Right lobe of liver (tissue), 6 donors: ENCODE measurements at regions not wholly inside any gene's neighbourhood (a gene's known extent, or its start where the extent isn't known, plus 50 kb on each side); places are given as distances from the start of the nearest gene placed in this dataset.

ENCODE experiments used
- ATAC-seq, 4 donors: fragments of 200-7000 bp; cut with Tn5 transposase; one replicate each; pipeline ENCODE4 v1.9.1; 2020; ENCODE audit warnings: mild to moderate bottlenecking in 4 of 4, moderate library complexity in 4 of 4
- DNase-seq, 3 donors: peaks; one replicate each; pipeline ENCODE4 v3.0.0-alpha.2; 2020
- H3K27ac ChIP-seq, 3 donors: fragments of 200-600 bp; one replicate each; pipeline ENCODE4 v1.8.0; 2022
- H3K27me3 ChIP-seq, 2 donors: fragments of 200-600 bp; one replicate each; pipeline ENCODE4 v1.8.0; 2022
- H3K36me3 ChIP-seq, 4 donors: fragments of 200-600 bp; sonication (generic) in 1 of 4; one replicate each; pipeline versions ENCODE4 v1.5.1 to v1.8.0; 2017 to 2022; ENCODE audit warnings: control low read depth in 1 of 4
- H3K4me1 ChIP-seq, 4 donors: fragments of 200-600 bp; sonication (generic) in 1 of 4; one replicate each; pipeline versions ENCODE4 v1.5.1 to v1.8.0; 2017 to 2022; ENCODE audit warnings: control low read depth in 1 of 4
- H3K4me3 ChIP-seq, 3 donors: fragments of 200-600 bp; one replicate each; pipeline ENCODE4 v1.8.0; 2022
- H3K9me3 ChIP-seq, 4 donors: fragments of 200-600 bp; sonication (generic) in 1 of 4; one replicate each; pipeline versions ENCODE4 v1.5.1 to v1.8.0; 2017 to 2022; ENCODE audit warnings: control low read depth in 1 of 4
- POLR2A ChIP-seq: fragments of 450-650 bp; IDR thresholded peaks from one replicate; pipeline ENCODE4 v1.6.1; 2017; ENCODE audit warnings: antibody characterized with exemption, mild to moderate bottlenecking
- WGBS: methylation state at CpG from one replicate; pipeline ENCODE4 v1.1.6; 2018; ENCODE audit warnings: low coverage, low lambda C conversion rate; ENCODE audit not compliant: insufficient coverage; ENCODE audit errors: missing lambda C conversion rate; 5-methylcytosine and 5-hydroxymethylcytosine counted together
- intact Hi-C, 2 donors: fragments of 100-400 bp; cut with DNase I; formaldehyde crosslinking; loops; one replicate each; pipeline versions ENCODE4 v1.11.2 to v1.14.1; 2022
- TF ChIP-seq, protein P1 (sequence below), 4 donors: fragments of 200-600 bp in 3 of 4; fragments of 450-650 bp in 1 of 4; IDR thresholded peaks; one replicate each; pipeline versions ENCODE4 v1.5.1 to v1.8.0; 2016 to 2022; ENCODE audit warnings: antibody characterized with exemption in 4 of 4, mild to moderate bottlenecking in 2 of 4
- donor health status: DM: no; HTN: yes; CAD: no.
- donor health status: DM: no; HTN: no; CAD: no.
- donor health status: DM: no; HTN: no; CAD: no.
- donor health status: DM: no; HTN: yes; CAD: no.
- donor health status: DM: no; HTN: yes; CAD: no.

DNA sequence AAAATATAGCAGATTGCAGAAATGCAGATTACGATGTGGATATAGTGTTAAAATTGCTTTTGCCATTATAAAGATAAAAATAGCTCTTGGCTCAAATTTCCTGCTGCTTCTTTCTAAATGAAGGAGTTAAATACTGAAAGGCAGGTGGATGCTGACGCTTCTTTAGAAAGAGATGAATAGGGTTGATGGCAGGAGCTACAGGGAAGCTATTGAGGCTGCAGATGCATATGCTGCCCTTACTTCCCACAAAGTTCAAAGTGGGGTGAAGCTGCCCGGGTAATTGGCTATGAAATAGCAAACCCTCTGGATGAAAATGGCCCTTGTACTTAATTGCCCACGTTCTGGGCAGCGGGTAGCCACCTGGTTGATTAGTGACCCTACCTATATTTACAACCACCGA lies 379.5 kb downstream of the ZIC3 start:
- H3K27me3 ChIP-seq: no peaks in the 10 kb centered on the region
- DNase-seq: no peak
- H3K36me3 ChIP-seq: no peaks in the 10 kb centered on the region
- ATAC-seq: no peak
- no peak overlapping the region for H3K27ac ChIP-seq
- no peaks in the 10 kb centered on the region for H3K9me3 ChIP-seq
- 23% methylated on average over 6 of the region's 6 CpGs for WGBS
- intact Hi-C loops: no loop called here
- no peak for TF ChIP-seq POLR2A
- TF ChIP-seq, protein P1, sequence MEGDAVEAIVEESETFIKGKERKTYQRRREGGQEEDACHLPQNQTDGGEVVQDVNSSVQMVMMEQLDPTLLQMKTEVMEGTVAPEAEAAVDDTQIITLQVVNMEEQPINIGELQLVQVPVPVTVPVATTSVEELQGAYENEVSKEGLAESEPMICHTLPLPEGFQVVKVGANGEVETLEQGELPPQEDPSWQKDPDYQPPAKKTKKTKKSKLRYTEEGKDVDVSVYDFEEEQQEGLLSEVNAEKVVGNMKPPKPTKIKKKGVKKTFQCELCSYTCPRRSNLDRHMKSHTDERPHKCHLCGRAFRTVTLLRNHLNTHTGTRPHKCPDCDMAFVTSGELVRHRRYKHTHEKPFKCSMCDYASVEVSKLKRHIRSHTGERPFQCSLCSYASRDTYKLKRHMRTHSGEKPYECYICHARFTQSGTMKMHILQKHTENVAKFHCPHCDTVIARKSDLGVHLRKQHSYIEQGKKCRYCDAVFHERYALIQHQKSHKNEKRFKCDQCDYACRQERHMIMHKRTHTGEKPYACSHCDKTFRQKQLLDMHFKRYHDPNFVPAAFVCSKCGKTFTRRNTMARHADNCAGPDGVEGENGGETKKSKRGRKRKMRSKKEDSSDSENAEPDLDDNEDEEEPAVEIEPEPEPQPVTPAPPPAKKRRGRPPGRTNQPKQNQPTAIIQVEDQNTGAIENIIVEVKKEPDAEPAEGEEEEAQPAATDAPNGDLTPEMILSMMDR (IDR thresholded peaks at IDR 0.05): no peak
- no peak overlapping the region for H3K4me3 ChIP-seq
- H3K4me1 ChIP-seq: no peaks in the 10 kb centered on the region

DNA sequence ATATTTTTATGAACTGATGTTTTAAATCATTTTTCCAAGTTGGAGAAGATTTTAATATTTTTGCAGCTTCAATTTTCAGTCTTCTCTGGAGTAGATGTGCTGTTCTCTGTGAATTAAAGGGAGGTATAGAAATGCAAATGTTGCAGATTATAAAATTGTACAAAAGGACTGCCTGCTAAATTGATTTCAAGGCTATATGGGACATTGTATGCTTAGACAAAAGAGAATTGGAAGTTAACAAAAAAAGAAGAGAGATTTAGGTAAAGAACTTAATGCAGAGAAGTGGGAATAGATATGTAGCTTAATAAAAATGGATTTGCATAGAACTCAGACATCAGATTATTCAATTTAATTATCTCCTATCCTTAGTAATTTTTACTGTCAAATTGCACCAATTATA lies 403.3 kb downstream of the ZIC3 start:
- no peaks in the 10 kb centered on the region for H3K9me3 ChIP-seq
- no peak overlapping the region for H3K27ac ChIP-seq

GRCh38 chrX:137982472-137983172 lies 416.7 kb downstream of the ZIC3 start:
- TF ChIP-seq POLR2A: no peak
- WGBS: 30% methylated on average over 1 of the region's 1 CpG
- peaks cover 0 to 4% of the 10 kb centered on the region in 2 donors for H3K27me3 ChIP-seq
- no peaks in the 10 kb centered on the region for H3K9me3 ChIP-seq
- no peaks in the 10 kb centered on the region for H3K4me1 ChIP-seq
- DNase-seq (no peak), ATAC-seq (no peak)
- H3K27ac ChIP-seq: no peak overlapping the region
- intact Hi-C loops: no loop called here
- no peaks in the 10 kb centered on the region for H3K36me3 ChIP-seq
- H3K4me3 ChIP-seq: no peak overlapping the region

More for the DNA sequence above, 403.3 kb downstream of the ZIC3 start:
- no peak overlapping the region for H3K4me3 ChIP-seq
- ATAC-seq: no peak
- H3K36me3 ChIP-seq: no peaks in the 10 kb centered on the region
- intact Hi-C loops: no loop called here
- TF ChIP-seq POLR2A: no peak
- TF ChIP-seq, protein P1 (IDR thresholded peaks at IDR 0.05): no peak
- H3K27me3 ChIP-seq: no peaks in the 10 kb centered on the region
- DNase-seq: no peak
- no peaks in the 10 kb centered on the region for H3K4me1 ChIP-seq

DNA sequence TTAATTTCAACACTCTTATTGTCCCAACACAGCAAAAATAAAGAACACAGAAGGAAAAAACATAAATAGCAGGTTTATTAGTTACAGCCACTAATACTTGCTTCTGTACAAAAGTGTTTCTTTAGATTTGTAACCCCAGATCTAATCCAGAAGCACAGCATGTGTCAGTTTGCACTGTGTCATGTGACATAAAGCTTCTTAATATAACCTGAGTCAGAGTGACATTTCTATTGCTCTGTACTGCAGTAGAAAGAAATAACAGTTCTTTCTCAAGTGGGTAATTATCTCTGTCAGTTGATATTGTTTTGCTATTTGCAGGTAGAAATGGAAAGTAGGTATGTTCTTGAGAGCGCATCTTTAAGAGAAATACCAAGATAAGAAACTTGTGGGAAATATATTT lies 422.5 kb downstream of the ZIC3 start:
- H3K27me3 ChIP-seq: peaks cover 0 to 4% of the 10 kb centered on the region in 2 donors

GRCh38 chrX:137998619-137999018 lies 432.7 kb downstream of the ZIC3 start:
- intact Hi-C loops: no loop called here
- 12% methylated on average over 1 of the region's 1 CpG for WGBS

More for the DNA sequence above, 422.5 kb downstream of the ZIC3 start:
- ATAC-seq (no peak), DNase-seq (no peak)
- Histone ChIP-seq H3K27ac (no peak overlapping the region), H3K4me1 (no peaks in the 10 kb centered on the region), H3K4me3 (no peak overlapping the region), H3K36me3 (no peaks in the 10 kb centered on the region), H3K9me3 (no peaks in the 10 kb centered on the region)
- TF ChIP-seq, protein P1 (IDR thresholded peaks at IDR 0.05): no peak
- no peak for TF ChIP-seq POLR2A
- WGBS: 86% methylated on average over 1 of the region's 1 CpG
- intact Hi-C loops: no loop called here

More at GRCh38 chrX:137998619-137999018, 432.7 kb downstream of the ZIC3 start:
- Histone ChIP-seq H3K36me3 (no peaks in the 10 kb centered on the region), H3K4me1 (no peaks in the 10 kb centered on the region), H3K4me3 (no peak overlapping the region), H3K9me3 (no peaks in the 10 kb centered on the region), H3K27me3 (no peaks in the 10 kb centered on the region), H3K27ac (no peak overlapping the region)
- ATAC-seq (no peak), DNase-seq (no peak)
- TF ChIP-seq, protein P1 (IDR thresholded peaks at IDR 0.05): no peak
- TF ChIP-seq POLR2A: no peak
